ENCODE measurements at regions not wholly inside any gene's neighbourhood (a gene's known extent, or its start where the extent isn't known, plus 50 kb on each side); places are given as distances from the start of the nearest gene placed in this dataset.

- no peak overlapping the region for H3K27ac ChIP-seq (ENCODE audit: low read depth, low read length)
- no peaks in the 10 kb centered on the region for H3K36me3 ChIP-seq (ENCODE audit: control insufficient read depth, low read length)
- H3K79me2 ChIP-seq (ENCODE audit: control insufficient read depth, low read length): no peaks in the 10 kb centered on the region
- H3K27me3 ChIP-seq (ENCODE audit: control insufficient read depth, low read length): no peaks in the 10 kb centered on the region
- H3K9me2 ChIP-seq (replicated peaks; ENCODE audit: control insufficient read depth, low read length): no peaks in the 10 kb centered on the region
- H3K4me3 ChIP-seq (ENCODE audit: low read length): no peak overlapping the region
- no peaks in the 10 kb centered on the region for H4K20me1 ChIP-seq (ENCODE audit: control insufficient read depth, insufficient read depth, low read depth, low read length)
- TF ChIP-seq EZH2phosphoT487 (IDR thresholded peaks at IDR 0.05; ENCODE audit: borderline replicate concordance, low read length): no peak
- TF ChIP-seq, protein P1, sequence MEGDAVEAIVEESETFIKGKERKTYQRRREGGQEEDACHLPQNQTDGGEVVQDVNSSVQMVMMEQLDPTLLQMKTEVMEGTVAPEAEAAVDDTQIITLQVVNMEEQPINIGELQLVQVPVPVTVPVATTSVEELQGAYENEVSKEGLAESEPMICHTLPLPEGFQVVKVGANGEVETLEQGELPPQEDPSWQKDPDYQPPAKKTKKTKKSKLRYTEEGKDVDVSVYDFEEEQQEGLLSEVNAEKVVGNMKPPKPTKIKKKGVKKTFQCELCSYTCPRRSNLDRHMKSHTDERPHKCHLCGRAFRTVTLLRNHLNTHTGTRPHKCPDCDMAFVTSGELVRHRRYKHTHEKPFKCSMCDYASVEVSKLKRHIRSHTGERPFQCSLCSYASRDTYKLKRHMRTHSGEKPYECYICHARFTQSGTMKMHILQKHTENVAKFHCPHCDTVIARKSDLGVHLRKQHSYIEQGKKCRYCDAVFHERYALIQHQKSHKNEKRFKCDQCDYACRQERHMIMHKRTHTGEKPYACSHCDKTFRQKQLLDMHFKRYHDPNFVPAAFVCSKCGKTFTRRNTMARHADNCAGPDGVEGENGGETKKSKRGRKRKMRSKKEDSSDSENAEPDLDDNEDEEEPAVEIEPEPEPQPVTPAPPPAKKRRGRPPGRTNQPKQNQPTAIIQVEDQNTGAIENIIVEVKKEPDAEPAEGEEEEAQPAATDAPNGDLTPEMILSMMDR (IDR thresholded peaks at IDR 0.05; ENCODE audit: low read depth, low read length, poor library complexity, severe bottlenecking): no peak
- H3K9me3 ChIP-seq (ENCODE audit: control insufficient read depth, insufficient read depth, low read length): peaks cover 4% of the 10 kb centered on the region
- H3K4me1 ChIP-seq (ENCODE audit: control insufficient read depth, low read length): no peaks in the 10 kb centered on the region
- no peaks in the 10 kb centered on the region for H3F3A ChIP-seq (ENCODE audit: control insufficient read depth, insufficient read depth)
- H3K4me2 ChIP-seq (ENCODE audit: low read length): no peak overlapping the region
These were observed 259.1 kb upstream of the KLF6 start for GRCh38 chr10:4043897-4044665.

- no peaks in the 10 kb centered on the region for H3K79me2 ChIP-seq (ENCODE audit: control insufficient read depth, low read length)
- H3F3A ChIP-seq (ENCODE audit: control insufficient read depth, insufficient read depth): no peaks in the 10 kb centered on the region
- H3K4me3 ChIP-seq (ENCODE audit: low read length): no peak overlapping the region
These were observed 256.6 kb upstream of the KLF6 start for GRCh38 chr10:4041635-4042034.

DNA sequence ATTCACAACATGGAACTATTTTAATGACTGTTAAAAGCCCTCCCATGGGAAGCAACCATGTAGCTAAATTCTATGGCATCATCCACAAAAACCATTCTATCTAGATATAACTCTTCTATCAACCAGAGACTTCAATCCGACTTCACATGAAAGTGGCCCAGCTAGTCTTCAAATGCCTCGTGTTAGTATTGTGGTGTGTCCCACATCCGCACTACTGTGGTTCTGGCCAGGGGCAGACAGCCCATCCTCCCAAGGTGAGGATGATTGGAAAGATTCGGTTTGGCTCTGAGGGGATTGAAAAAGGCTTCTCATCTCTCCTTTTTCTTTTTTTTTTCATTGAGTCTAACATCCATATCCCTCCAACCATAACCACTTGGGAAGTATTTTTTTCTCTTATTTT is 253.0 kb upstream of the KLF6 start:
- Histone ChIP-seq H3K79me2 (ENCODE audit: control insufficient read depth, low read length) (no peaks in the 10 kb centered on the region), H3K4me2 (ENCODE audit: low read length) (no peak overlapping the region), H3K9me2 (replicated peaks; ENCODE audit: control insufficient read depth, low read length) (no peaks in the 10 kb centered on the region), H3K9me3 (ENCODE audit: control insufficient read depth, insufficient read depth, low read length) (peaks cover 4% of the 10 kb centered on the region), H3K4me3 (ENCODE audit: low read length) (no peak overlapping the region), H3K27me3 (ENCODE audit: control insufficient read depth, low read length) (no peaks in the 10 kb centered on the region), H4K20me1 (ENCODE audit: control insufficient read depth, insufficient read depth, low read depth, low read length) (no peaks in the 10 kb centered on the region), H3K36me3 (ENCODE audit: control insufficient read depth, low read length) (no peaks in the 10 kb centered on the region), H3K27ac (ENCODE audit: low read depth, low read length) (no peak overlapping the region), H3F3A (ENCODE audit: control insufficient read depth, insufficient read depth) (no peaks in the 10 kb centered on the region), H3K4me1 (ENCODE audit: control insufficient read depth, low read length) (no peaks in the 10 kb centered on the region)
- TF ChIP-seq EZH2phosphoT487 (IDR thresholded peaks at IDR 0.05; ENCODE audit: borderline replicate concordance, low read length): no peak
- TF ChIP-seq, protein P1 (IDR thresholded peaks at IDR 0.05; ENCODE audit: low read depth, low read length, poor library complexity, severe bottlenecking): no peak

More at GRCh38 chr10:4041635-4042034, 256.6 kb upstream of the KLF6 start:
- Histone ChIP-seq H3K9me2 (replicated peaks; ENCODE audit: control insufficient read depth, low read length) (no peaks in the 10 kb centered on the region), H3K4me2 (ENCODE audit: low read length) (no peak overlapping the region), H3K36me3 (ENCODE audit: control insufficient read depth, low read length) (no peaks in the 10 kb centered on the region), H3K4me1 (ENCODE audit: control insufficient read depth, low read length) (no peaks in the 10 kb centered on the region), H3K27ac (ENCODE audit: low read depth, low read length) (no peak overlapping the region), H3K9me3 (ENCODE audit: control insufficient read depth, insufficient read depth, low read length) (peaks cover 4% of the 10 kb centered on the region), H4K20me1 (ENCODE audit: control insufficient read depth, insufficient read depth, low read depth, low read length) (no peaks in the 10 kb centered on the region), H3K27me3 (ENCODE audit: control insufficient read depth, low read length) (no peaks in the 10 kb centered on the region)
- TF ChIP-seq, protein P1 (IDR thresholded peaks at IDR 0.05; ENCODE audit: low read depth, low read length, poor library complexity, severe bottlenecking): no peak
- TF ChIP-seq EZH2phosphoT487 (IDR thresholded peaks at IDR 0.05; ENCODE audit: borderline replicate concordance, low read length): no peak
